HG03064 (cell line): ENCODE measurements at regions not wholly inside any gene's neighbourhood (a gene's known extent, or its start where the extent isn't known, plus 50 kb on each side); places are given as distances from the start of the nearest gene placed in this dataset.

Experiments
- ATAC-seq: cut with Tn5 transposase; IDR thresholded peaks from one replicate; pipeline ENCODE4 v1.9.1; 2021; ENCODE audit warnings: low read depth; ENCODE audit not compliant: unreplicated experiment

DNA sequence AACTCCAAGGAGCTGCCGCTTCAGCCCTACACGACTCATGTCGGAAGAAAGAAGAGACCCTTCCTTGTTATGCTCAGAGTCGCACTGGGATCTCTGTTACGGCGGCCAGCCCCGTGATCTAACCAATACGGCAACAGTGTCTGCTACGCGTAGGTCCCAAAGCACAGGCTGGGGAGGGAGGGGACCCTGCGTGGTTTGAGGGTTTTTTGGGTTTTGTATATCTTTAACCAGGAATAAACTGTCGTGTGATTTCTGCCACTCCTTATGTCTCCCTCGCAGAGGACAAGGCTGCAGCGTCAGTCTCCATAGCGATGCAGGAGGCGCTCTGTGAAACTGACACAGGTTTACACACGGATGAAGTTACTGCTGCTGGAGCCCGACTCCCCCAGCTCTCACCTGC lies 60.0 kb upstream of the DIO3 start:
- ATAC-seq = no peak

DNA sequence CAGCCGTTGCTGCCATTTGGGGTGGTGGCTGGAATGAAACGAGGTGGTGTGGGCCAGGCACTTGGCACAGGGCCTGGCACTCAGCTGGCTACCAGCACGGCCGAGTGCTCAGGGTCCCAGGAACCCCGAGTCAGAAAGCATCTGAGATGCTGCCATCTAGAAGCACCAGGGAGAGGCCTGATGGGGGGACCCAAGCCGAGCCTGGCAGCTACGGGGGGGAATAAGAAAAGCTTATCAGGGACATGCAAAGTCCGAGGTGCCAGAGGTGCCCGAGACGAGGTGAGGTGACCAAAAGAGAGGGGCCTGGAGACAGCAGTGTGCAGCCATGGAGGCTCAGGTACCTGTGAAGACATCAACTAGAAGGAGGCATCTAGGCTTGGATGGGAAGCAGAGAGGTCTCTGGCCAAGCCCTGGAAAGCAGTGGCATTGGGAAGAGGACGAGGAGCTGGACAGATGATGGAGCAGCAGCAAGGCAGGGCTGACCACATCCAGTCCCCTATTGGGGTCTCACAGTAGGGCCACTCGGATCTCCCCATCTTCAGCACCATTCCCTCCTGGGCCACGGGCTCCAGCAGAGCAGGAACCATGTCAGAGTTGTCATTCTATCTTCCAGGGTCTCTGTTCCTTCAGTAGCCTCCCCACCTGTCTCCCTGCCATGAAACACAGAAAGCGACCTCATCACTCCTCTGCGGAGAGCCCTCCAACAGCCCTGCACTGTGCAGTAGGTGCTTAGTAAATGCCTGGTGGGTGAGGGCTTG lies 59.3 kb upstream of the DIO3 start:
- no peak for ATAC-seq

- no peak for ATAC-seq
Measured at GRCh38 chr14:101502761-101503392, 58.4 kb upstream of the DIO3 start.

DNA sequence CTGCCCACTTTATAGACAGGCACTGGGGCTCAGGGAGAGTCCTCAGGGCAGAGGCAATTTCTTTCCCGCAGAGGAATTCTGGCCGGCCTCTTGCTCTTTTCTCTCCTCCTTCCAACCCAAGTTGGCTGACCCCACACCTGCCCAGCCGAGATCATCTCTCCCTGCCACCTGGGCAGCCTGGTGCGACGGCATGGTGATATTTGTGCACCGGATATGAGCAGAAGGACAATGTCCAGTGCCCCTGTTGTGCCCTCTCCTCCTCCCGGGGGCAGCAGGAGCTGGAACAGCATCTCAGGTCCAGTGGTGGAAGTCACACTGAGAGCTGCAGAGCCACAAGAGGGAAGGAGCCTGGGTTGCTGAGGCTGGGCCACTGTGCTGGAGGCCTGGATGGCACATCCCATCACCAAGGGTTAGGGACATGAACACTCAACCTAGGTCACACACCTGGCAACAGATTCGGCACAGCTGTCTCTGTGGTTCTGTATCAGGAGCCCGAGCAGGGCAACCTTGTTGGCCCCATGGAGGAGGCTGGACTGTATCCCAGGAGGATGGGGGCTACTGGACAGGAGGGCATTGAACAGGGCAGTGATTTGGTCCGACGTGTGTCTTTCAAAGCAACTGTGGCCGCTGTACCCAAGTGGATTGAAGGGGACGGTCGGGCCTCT lies 57.7 kb upstream of the DIO3 start:
- no peak for ATAC-seq

- no peak for ATAC-seq
Measured at GRCh38 chr14:101504096-101504948, 57.0 kb upstream of the DIO3 start.

GRCh38 chr14:101505236-101505970 lies 55.9 kb upstream of the DIO3 start:
- no peak for ATAC-seq

GRCh38 chr14:101506211-101506925 lies 54.9 kb upstream of the DIO3 start:
- no peak for ATAC-seq

DNA sequence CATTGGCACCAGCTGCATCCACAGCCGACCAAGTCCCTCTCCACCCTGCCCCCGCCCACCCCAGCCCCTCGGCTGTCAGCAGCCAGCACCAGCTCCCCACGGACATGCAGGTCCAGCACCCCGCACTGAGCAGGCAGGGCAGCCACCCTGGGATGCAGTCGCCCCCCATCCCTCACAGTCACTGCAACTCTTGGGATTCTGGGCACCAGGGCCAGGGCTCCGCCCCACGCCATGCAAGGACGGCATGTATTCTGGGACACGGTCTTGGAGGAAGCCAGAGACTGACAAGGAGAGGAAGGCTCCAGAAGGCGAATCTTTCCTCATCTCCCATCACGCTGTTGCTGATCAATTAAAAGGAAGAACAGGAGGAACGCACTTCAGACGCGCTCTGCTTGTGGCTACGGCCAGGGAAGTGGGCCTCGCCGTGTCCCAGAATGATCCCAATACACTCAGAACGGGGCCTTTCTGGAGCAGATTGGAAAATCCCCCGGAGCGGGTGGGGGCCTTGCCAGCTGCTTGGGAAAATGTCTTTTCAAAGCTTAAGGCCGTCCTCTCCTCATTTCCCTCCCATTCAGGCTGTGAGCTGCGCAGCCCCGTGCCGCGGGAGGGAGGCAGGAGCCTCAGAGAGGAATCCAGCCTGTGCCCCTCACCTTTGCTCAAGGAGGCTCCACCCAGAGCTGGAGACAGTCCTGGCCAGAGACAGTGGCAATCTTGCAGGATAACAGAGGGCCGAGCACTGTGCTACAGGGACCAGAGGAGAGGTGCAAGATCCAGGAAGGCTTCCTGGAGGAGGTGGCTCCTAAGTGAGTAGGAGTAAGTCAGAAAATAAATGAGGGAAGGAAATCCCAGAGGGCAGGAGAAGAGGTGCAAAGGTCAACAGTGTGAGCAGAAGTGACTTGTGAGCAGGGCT lies 54.1 kb upstream of the DIO3 start:
- ATAC-seq = no peak

- ATAC-seq = no peak
Measured at GRCh38 chr14:101507836-101508150, 53.5 kb upstream of the DIO3 start.

DNA sequence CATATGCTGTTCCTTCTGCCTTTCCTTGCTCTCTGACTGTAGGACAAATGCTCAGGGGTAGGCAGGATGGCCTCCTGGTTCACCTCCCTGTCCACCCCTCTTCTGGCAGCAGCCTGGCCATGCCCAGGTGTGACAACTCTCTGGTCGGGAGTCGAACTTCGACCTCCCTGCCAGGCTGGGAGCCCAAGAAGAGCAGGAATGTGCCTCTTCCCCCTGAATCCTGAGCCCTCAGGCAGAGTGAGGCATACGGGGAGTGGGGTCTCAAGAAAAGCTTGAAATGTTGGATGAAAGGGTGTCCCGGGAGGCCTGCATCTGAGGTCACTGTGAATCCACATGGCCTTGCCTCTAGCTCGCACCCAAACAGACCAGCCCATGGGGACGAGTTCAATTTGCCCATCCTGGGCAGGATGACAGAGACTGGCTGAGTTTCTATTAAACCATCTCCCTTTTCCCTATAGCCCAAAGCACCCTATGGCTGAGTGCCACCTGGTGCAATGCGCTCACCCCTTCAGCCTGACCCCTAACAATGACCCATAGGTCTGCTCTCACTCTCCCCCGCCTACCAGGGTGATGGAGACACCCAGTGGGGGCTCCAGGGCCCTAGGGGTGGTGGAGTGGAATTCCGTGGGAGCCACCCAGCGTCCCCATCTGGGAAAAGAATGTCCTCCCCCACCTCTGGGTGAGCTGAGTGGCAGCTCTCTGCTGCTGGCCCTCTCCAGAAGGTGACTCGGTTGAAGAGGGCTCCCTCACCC lies 52.9 kb upstream of the DIO3 start:
- ATAC-seq = no peak

GRCh38 chr14:101508948-101509729 lies 52.2 kb upstream of the DIO3 start:
- ATAC-seq = no peak

DNA sequence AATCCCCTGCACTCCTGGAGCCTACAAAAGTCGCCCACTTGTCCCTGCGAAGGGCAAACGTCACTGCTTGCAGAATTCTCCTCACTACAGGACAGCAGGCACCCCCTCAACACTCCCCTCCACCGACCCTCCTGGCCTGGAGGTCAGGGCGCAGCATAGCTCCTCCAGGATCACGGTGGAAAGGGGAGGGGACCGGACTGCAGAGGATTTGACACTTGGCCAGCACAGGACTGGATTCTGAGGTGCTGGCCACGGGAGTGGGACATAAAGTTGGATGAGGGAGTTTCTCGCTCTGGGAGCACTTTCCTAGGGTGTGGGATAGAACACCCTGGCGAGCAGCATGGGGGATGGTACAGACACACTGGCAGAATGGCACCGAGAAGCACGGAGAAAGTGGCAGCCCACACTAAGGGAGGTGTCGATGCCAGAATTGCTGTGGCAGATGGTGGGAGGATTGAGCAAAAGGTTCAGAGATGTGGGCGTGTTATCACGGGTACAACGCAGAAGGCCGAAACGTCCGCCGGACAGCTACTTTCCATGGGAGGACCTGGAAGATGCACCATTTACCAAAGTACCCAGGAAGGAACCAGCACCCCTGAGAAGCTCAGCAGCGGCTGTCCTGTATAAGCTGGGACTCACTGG lies 51.4 kb upstream of the DIO3 start:
- no peak for ATAC-seq

DNA sequence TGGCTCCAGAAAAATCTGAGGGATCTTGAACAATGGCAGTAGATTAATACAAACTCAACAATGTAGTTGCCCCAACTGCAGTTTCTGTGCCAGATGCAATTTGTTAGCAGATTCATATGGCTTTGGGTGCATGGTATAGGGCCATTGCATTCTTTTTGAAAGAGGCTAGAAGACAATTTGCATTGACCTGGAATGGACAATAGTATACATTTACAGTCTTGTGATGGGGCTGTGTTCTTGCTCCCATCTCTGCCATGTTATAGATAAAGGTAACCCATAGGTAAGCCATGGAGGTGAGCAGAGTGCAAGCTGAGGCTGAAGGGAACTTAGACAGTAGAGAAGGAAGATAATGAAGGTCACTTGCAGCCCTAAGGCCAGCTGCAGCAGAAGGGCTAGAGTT lies 50.1 kb upstream of the DIO3 start:
- ATAC-seq = no peak
